ENCODE measurements at regions not wholly inside any gene's neighbourhood (a gene's known extent, or its start where the extent isn't known, plus 50 kb on each side); places are given as distances from the start of the nearest gene placed in this dataset.

DNA sequence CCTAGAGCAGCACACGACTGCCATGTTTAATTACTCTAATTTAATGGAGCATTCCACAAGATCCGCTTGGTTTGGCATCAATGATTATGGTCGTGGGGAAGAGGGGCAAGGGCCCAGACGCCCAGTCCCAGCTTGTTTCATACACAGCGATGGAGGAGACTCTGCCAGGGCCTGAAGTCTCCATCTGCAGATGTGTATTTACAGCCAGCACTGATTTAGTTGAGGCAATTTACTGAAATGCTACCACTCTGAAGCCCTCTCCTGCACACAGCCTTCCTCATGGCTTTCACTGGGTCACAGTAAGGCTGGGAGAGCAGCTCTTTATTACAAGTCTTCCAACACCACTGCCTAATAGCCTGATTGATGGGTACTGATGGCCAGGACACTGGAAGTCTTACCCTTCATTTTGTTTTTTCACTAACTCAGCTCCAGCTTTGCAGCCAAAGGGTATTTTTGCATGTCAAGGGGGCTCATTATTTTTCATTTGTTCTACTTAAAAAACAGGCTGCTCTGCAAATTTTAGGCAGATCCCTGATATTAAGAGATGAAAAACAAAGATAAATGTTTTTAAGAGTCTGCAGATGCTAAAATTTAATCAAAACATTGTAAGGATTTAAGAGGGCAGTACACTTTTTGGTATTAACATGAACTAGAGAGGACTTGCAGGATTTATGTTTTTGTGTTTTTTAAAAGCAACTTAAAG, 236.3 kb downstream of the SIPA1L2 start:
- TF ChIP-seq, protein P1, sequence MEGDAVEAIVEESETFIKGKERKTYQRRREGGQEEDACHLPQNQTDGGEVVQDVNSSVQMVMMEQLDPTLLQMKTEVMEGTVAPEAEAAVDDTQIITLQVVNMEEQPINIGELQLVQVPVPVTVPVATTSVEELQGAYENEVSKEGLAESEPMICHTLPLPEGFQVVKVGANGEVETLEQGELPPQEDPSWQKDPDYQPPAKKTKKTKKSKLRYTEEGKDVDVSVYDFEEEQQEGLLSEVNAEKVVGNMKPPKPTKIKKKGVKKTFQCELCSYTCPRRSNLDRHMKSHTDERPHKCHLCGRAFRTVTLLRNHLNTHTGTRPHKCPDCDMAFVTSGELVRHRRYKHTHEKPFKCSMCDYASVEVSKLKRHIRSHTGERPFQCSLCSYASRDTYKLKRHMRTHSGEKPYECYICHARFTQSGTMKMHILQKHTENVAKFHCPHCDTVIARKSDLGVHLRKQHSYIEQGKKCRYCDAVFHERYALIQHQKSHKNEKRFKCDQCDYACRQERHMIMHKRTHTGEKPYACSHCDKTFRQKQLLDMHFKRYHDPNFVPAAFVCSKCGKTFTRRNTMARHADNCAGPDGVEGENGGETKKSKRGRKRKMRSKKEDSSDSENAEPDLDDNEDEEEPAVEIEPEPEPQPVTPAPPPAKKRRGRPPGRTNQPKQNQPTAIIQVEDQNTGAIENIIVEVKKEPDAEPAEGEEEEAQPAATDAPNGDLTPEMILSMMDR (optimal IDR thresholded peaks at IDR 0.05 in 1 of 3, IDR thresholded peaks at IDR 0.05 in 1 of 3, conservative IDR thresholded peaks at IDR 0.05 in 1 of 3; ENCODE audit: extremely low read depth in 1 of 3, insufficient read depth in 2 of 3, low read length in 3 of 3) = no peak
- TF ChIP-seq EZH2 (IDR thresholded peaks at IDR 0.05; ENCODE audit: low read length) = no peak

All from keratinocyte (primary cell).